H9 (cell line): ENCODE measurements at regions not wholly inside any gene's neighbourhood (a gene's known extent, or its start where the extent isn't known, plus 50 kb on each side); places are given as distances from the start of the nearest gene placed in this dataset.

Experiments used
- DNase-seq: peaks from one replicate; pipeline ENCODE4 v3.0.0-alpha.2; 2017
- H2AFZ ChIP-seq: one replicate; pipeline ENCODE4 v1.6.1; 2013; ENCODE audit warnings: mild to moderate bottlenecking, low read length, control low read depth, moderate library complexity
- H2AK5ac ChIP-seq: 2 replicates; pipeline ENCODE4 v1.6.1; 2013; ENCODE audit warnings: low read length, control low read depth, mixed read lengths; ENCODE audit not compliant: insufficient read length
- H2BK120ac ChIP-seq: one replicate; pipeline ENCODE4 v1.6.1; 2013; ENCODE audit warnings: low read depth, mild to moderate bottlenecking, low read length, control low read depth, inconsistent platforms; ENCODE audit not compliant: poor library complexity, severe bottlenecking
- H2BK12ac ChIP-seq: 2 replicates; pipeline ENCODE4 v1.6.1; 2013; ENCODE audit warnings: low read length, control low read depth, mixed read lengths, low read depth; ENCODE audit not compliant: insufficient read length
- H2BK15ac ChIP-seq: 2 replicates; pipeline ENCODE4 v1.6.1; 2013; ENCODE audit warnings: low read depth, low read length, control low read depth
- H2BK20ac ChIP-seq: one replicate; pipeline ENCODE4 v1.6.1; 2013; ENCODE audit warnings: low read depth, mild to moderate bottlenecking, low read length, control low read depth, inconsistent platforms; ENCODE audit not compliant: poor library complexity, severe bottlenecking
- H2BK5ac ChIP-seq: 2 replicates; pipeline ENCODE4 v1.6.1; 2013; ENCODE audit warnings: low read length, control low read depth, mixed read lengths; ENCODE audit not compliant: insufficient read length
- H3K14ac ChIP-seq: 2 replicates; pipeline ENCODE4 v1.6.1; 2013; ENCODE audit warnings: low read length, control low read depth; ENCODE audit not compliant: insufficient read depth
- H3K18ac ChIP-seq: 2 replicates; pipeline ENCODE4 v1.6.1; 2013; ENCODE audit warnings: low read depth, mild to moderate bottlenecking, mixed read lengths, low read length, control low read depth; ENCODE audit not compliant: insufficient read length
- H3K23ac ChIP-seq: 2 replicates; pipeline ENCODE4 v1.6.1; 2013; ENCODE audit warnings: low read length, control low read depth, mixed read lengths, low read depth; ENCODE audit not compliant: insufficient read length
- H3K23me2 ChIP-seq: 2 replicates; pipeline ENCODE4 v1.6.1; 2013; ENCODE audit warnings: low read depth, mild to moderate bottlenecking, mixed read lengths, low read length, control low read depth; ENCODE audit not compliant: insufficient read length, poor library complexity, severe bottlenecking
- H3K27ac ChIP-seq: 2 replicates; pipeline ENCODE4 v1.5.1; 2013; ENCODE audit warnings: low read length, control low read depth, mixed read lengths, low read depth; ENCODE audit not compliant: insufficient read length
- H3K27me3 ChIP-seq: 2 replicates; pipeline ENCODE4 v1.6.1; 2013; ENCODE audit warnings: low read length, control low read depth, inconsistent platforms; ENCODE audit not compliant: insufficient read depth
- H3K4ac ChIP-seq: 2 replicates; pipeline ENCODE4 v1.6.1; 2013; ENCODE audit warnings: low read depth, mild to moderate bottlenecking, control low read depth, inconsistent platforms, low read length, moderate library complexity
- H3K4me1 ChIP-seq: 2 replicates; pipeline ENCODE4 v1.6.1; 2013; ENCODE audit warnings: low read length, control low read depth, inconsistent platforms; ENCODE audit not compliant: insufficient read depth
- H3K4me2 ChIP-seq: 2 replicates; pipeline ENCODE4 v1.6.1; 2013; ENCODE audit warnings: low read length, control low read depth, mixed read lengths; ENCODE audit not compliant: insufficient read length, insufficient read depth
- H3K56ac ChIP-seq: 2 replicates; pipeline ENCODE4 v1.6.1; 2013; ENCODE audit warnings: low read depth, mild to moderate bottlenecking, mixed read lengths, low read length, control low read depth; ENCODE audit not compliant: insufficient read length
- H3K79me1 ChIP-seq: 2 replicates; pipeline ENCODE4 v1.6.1; 2013; ENCODE audit warnings: low read depth, mild to moderate bottlenecking, moderate library complexity, low read length, control low read depth, inconsistent platforms; ENCODE audit not compliant: insufficient read depth, poor library complexity, severe bottlenecking
- H3K79me2 ChIP-seq: 2 replicates; pipeline ENCODE4 v1.6.1; 2013; ENCODE audit warnings: low read length, control low read depth, inconsistent platforms; ENCODE audit not compliant: insufficient read depth
- H3K9ac ChIP-seq: 2 replicates; pipeline ENCODE4 v1.6.1; 2013; ENCODE audit warnings: low read length, control low read depth, mixed read lengths; ENCODE audit not compliant: insufficient read length; ENCODE audit errors: extremely low read depth
- H3K9me3 ChIP-seq: one replicate; pipeline ENCODE4 v1.6.1; 2013; ENCODE audit warnings: low read depth, low read length, inconsistent platforms; ENCODE audit not compliant: control insufficient read depth
- H3T11ph ChIP-seq: one replicate; pipeline ENCODE4 v1.6.1; 2013; ENCODE audit warnings: mild to moderate bottlenecking, low read length, control low read depth, inconsistent platforms
- H4K20me1 ChIP-seq: one replicate; pipeline ENCODE4 v1.6.1; 2013; ENCODE audit not compliant: control insufficient read depth, insufficient read length, insufficient read depth
- H4K5ac ChIP-seq: 2 replicates; pipeline ENCODE4 v1.6.1; 2013; ENCODE audit warnings: low read depth, mild to moderate bottlenecking, mixed read lengths, low read length, control low read depth; ENCODE audit not compliant: insufficient read length
- H4K8ac ChIP-seq: replicated peaks from 2 replicates; pipeline ENCODE4 v1.6.1; 2013; ENCODE audit warnings: low read length, control low read depth, mixed read lengths, low read depth; ENCODE audit not compliant: insufficient read length
- H4K91ac ChIP-seq: 2 replicates; pipeline ENCODE4 v1.6.1; 2013; ENCODE audit warnings: low read depth, mild to moderate bottlenecking, moderate library complexity, mixed read lengths, low read length, control low read depth; ENCODE audit not compliant: insufficient read length
- H3K27ac Mint-ChIP-seq, 3 experiments: 2 replicates in 2 of 3; 3 replicates in 1 of 3; pipeline ENCODE4 v1.8.0; 2020 to 2021; ENCODE audit warnings: mixed read lengths in 3 of 3, mild to moderate bottlenecking in 1 of 3, moderate library complexity in 1 of 3
- H3K27me3 Mint-ChIP-seq: 2 replicates; pipeline ENCODE4 v1.8.0; 2021; ENCODE audit warnings: low read depth, mild to moderate bottlenecking, moderate library complexity, mixed read lengths
- H3K36me3 Mint-ChIP-seq, 3 experiments: 2 replicates in 2 of 3; 3 replicates in 1 of 3; pipeline ENCODE4 v1.8.0; 2020 to 2021; ENCODE audit warnings: low read depth in 3 of 3, mixed read lengths in 3 of 3; ENCODE audit not compliant: insufficient read depth in 1 of 3
- H3K4me1 Mint-ChIP-seq, 2 experiments: 2 replicates each; pipeline ENCODE4 v1.8.0; 2020; ENCODE audit warnings: mixed read lengths in 2 of 2
- H3K4me3 Mint-ChIP-seq, 2 experiments: 2 replicates in 1 of 2; 3 replicates in 1 of 2; pipeline ENCODE4 v1.8.0; 2020 to 2021; ENCODE audit warnings: mild to moderate bottlenecking in 2 of 2, mixed read lengths in 2 of 2, moderate library complexity in 1 of 2
- H3K9me3 Mint-ChIP-seq, 2 experiments: 2 replicates in 1 of 2; 3 replicates in 1 of 2; pipeline ENCODE4 v1.8.0; 2020; ENCODE audit warnings: mild to moderate bottlenecking in 2 of 2, mixed read lengths in 2 of 2, moderate library complexity in 1 of 2
- CTCF ChIP-seq: fragments of 200-600 bp; sonication (generic); conservative IDR thresholded peaks from 3 replicates; pipeline ENCODE4 v1.8.0; 2021; ENCODE audit warnings: antibody characterized with exemption, mild to moderate bottlenecking
- WGBS: extraction: QIAGEN DNeasy Blood & Tissue Kit; methylation state at CpG from one replicate; pipeline ENCODE4 v1.1.7; 2013; ENCODE audit warnings: missing lambda C conversion rate, low lambda C conversion rate, mixed read lengths; ENCODE audit not compliant: insufficient read length; ENCODE audit errors: extremely low coverage; 5-methylcytosine and 5-hydroxymethylcytosine counted together

- H3K4me1 ChIP-seq: peaks cover 5% of the 10 kb centered on the region; the same call in 1 of the 2 replicates
- H3K79me1 ChIP-seq: no peaks in the 10 kb centered on the region
- H2AFZ ChIP-seq: no peak overlapping the region
- H3K79me2 ChIP-seq: no peaks in the 10 kb centered on the region
- peak overlapping the region in 2 of 3 experiments; percentile 20 to 66; a peak in 4 of 7 replicates for H3K27ac Mint-ChIP-seq
- H3K23ac ChIP-seq: no peak overlapping the region
- no peak overlapping the region for H3K27ac ChIP-seq
- no peak overlapping the region for H4K8ac ChIP-seq
- H3K27me3 Mint-ChIP-seq: peaks cover 11% of the 10 kb centered on the region
- H2BK120ac ChIP-seq: no peak overlapping the region
- H2BK12ac ChIP-seq: no peak overlapping the region
- H3K9me3 ChIP-seq: peaks cover 3% of the 10 kb centered on the region
- H3K27me3 ChIP-seq: no peaks in the 10 kb centered on the region
- no peak overlapping the region for H2BK20ac ChIP-seq
- TF ChIP-seq CTCF: no peak
- H3K23me2 ChIP-seq: no peaks in the 10 kb centered on the region
- no peak overlapping the region for H3K4ac ChIP-seq
- H3K14ac ChIP-seq: 0 out of 2 replicates have a peak overlapping the region, but pooled peaks have one; percentile 16
- WGBS: no CpG with 5 or more reads among the region's 9 CpGs
- H3K4me1 Mint-ChIP-seq: peaks cover 31 to 33% of the 10 kb centered on the region in 2 experiments
- H2AK5ac ChIP-seq: no peak overlapping the region
- H3K4me2 ChIP-seq: no peak overlapping the region
- H3K56ac ChIP-seq: no peak overlapping the region
- H3T11ph ChIP-seq: no peak overlapping the region
- H3K4me3 Mint-ChIP-seq: no peak overlapping the region
- peaks cover 0 to 6% (median 0%) of the 10 kb centered on the region in 3 experiments; a peak in 2 of 7 replicates for H3K36me3 Mint-ChIP-seq
- no peak overlapping the region for H3K9ac ChIP-seq
- peaks cover 5 to 7% of the 10 kb centered on the region in 2 experiments; a peak in 2 of 5 replicates for H3K9me3 Mint-ChIP-seq
- no peaks in the 10 kb centered on the region for H4K20me1 ChIP-seq
- H4K5ac ChIP-seq: no peak overlapping the region
- H4K91ac ChIP-seq: no peak overlapping the region
- H2BK15ac ChIP-seq: no peak overlapping the region
- H3K18ac ChIP-seq: no peak overlapping the region
- DNase-seq: no peak
- no peak overlapping the region for H2BK5ac ChIP-seq
Observed at GRCh38 chr9:89685698-89686097, 80.9 kb downstream of the GADD45G start.
